GM23338 (cell line): ENCODE measurements at regions not wholly inside any gene's neighbourhood (a gene's known extent, or its start where the extent isn't known, plus 50 kb on each side); places are given as distances from the start of the nearest gene placed in this dataset.

Experiments used
- ATAC-seq: fragments of 200-7000 bp; cut with Tn5 transposase; 3 replicates; pipeline ENCODE4 v1.9.1; 2020
- DNase-seq: peaks from one replicate; pipeline ENCODE4 v3.0.0-alpha.2; 2015; ENCODE audit warnings: low spot score
- H2AFZ ChIP-seq: fragments of 200-600 bp; sonication (generic); 2 replicates; pipeline ENCODE4 v1.8.0; 2016; ENCODE audit warnings: antibody characterized with exemption, mild to moderate bottlenecking, moderate library complexity
- H3F3A ChIP-seq: fragments of 200-600 bp; sonication (generic); replicated peaks from 2 replicates; pipeline ENCODE4 v1.8.0; 2017; ENCODE audit warnings: antibody characterized with exemption, mixed run types, low read depth
- H3K27ac ChIP-seq: fragments of 200-600 bp; sonication (generic); 2 replicates; pipeline ENCODE4 v1.6.1; 2016; ENCODE audit warnings: low read depth
- H3K27me3 ChIP-seq: fragments of 200-600 bp; sonication (generic); 2 replicates; pipeline ENCODE4 v1.8.0; 2016; ENCODE audit warnings: mild to moderate bottlenecking, mixed run types, moderate library complexity; ENCODE audit not compliant: insufficient read depth
- H3K36me3 ChIP-seq: fragments of 200-600 bp; sonication (generic); 2 replicates; pipeline ENCODE4 v1.8.0; 2016; ENCODE audit warnings: mild to moderate bottlenecking; ENCODE audit not compliant: insufficient read depth
- H3K4me1 ChIP-seq: fragments of 200-600 bp; sonication (generic); 2 replicates; pipeline ENCODE4 v1.8.0; 2016; ENCODE audit warnings: mild to moderate bottlenecking, moderate library complexity; ENCODE audit not compliant: insufficient read depth
- H3K4me2 ChIP-seq: fragments of 200-600 bp; sonication (generic); 2 replicates; pipeline ENCODE4 v1.7.1; 2017; ENCODE audit warnings: mixed run types
- H3K4me3 ChIP-seq: fragments of 200-600 bp; sonication (generic); 2 replicates; pipeline ENCODE4 v1.6.1; 2016; ENCODE audit warnings: mixed run types
- H3K79me2 ChIP-seq: fragments of 200-600 bp; sonication (generic); replicated peaks from 2 replicates; pipeline ENCODE4 v1.8.0; 2017; ENCODE audit warnings: mild to moderate bottlenecking; ENCODE audit not compliant: insufficient read depth
- H3K9me2 ChIP-seq: fragments of 200-600 bp; sonication (generic); 2 replicates; pipeline ENCODE4 v1.8.0; 2017; ENCODE audit not compliant: insufficient read depth
- H4K20me1 ChIP-seq: fragments of 200-600 bp; sonication (generic); replicated peaks from 2 replicates; pipeline ENCODE4 v1.8.0; 2017; ENCODE audit warnings: mild to moderate bottlenecking; ENCODE audit not compliant: insufficient read depth
- H3K27ac Mint-ChIP-seq: 2 replicates; pipeline ENCODE4 v1.8.0; 2020; ENCODE audit warnings: inconsistent platforms, mild to moderate bottlenecking, moderate library complexity, mixed read lengths
- H3K27me3 Mint-ChIP-seq: 3 replicates; pipeline ENCODE4 v1.8.0; 2022; ENCODE audit warnings: low read depth, mild to moderate bottlenecking, moderate library complexity, mixed read lengths, inconsistent platforms; ENCODE audit not compliant: insufficient read depth, poor library complexity
- H3K36me3 Mint-ChIP-seq: 3 replicates; pipeline ENCODE4 v1.8.0; 2021; ENCODE audit warnings: low read depth, mild to moderate bottlenecking, inconsistent platforms, moderate library complexity, mixed read lengths
- H3K4me1 Mint-ChIP-seq: 3 replicates; pipeline ENCODE4 v1.8.0; 2020; ENCODE audit warnings: mild to moderate bottlenecking, inconsistent platforms, mixed read lengths
- H3K4me3 Mint-ChIP-seq: 3 replicates; pipeline ENCODE4 v1.8.0; 2021; ENCODE audit warnings: moderate library complexity, mild to moderate bottlenecking, inconsistent platforms, mixed read lengths
- H3K9me3 Mint-ChIP-seq: 3 replicates; pipeline ENCODE4 v1.8.0; 2020; ENCODE audit warnings: moderate library complexity, mild to moderate bottlenecking, inconsistent platforms, mixed read lengths
- EZH2 ChIP-seq: fragments of 200-600 bp; sonication (generic); IDR thresholded peaks from one replicate; pipeline ENCODE4 v1.8.0; 2017; ENCODE audit warnings: antibody characterized with exemption, mild to moderate bottlenecking, low read depth; ENCODE audit not compliant: unreplicated experiment
- EZH2phosphoT487 ChIP-seq: fragments of 200-600 bp; sonication (generic); IDR thresholded peaks from one replicate; pipeline ENCODE4 v1.8.1; 2018; ENCODE audit warnings: antibody characterized with exemption; ENCODE audit not compliant: unreplicated experiment
- JUNB ChIP-seq: IDR thresholded peaks from one replicate; pipeline ENCODE4 v1.6.1; 2016; ENCODE audit warnings: antibody characterized with exemption; ENCODE audit not compliant: unreplicated experiment
- NANOG ChIP-seq: IDR thresholded peaks from 2 replicates; pipeline ENCODE4 v1.6.1; 2016; ENCODE audit warnings: antibody characterized with exemption, borderline replicate concordance
- POLR2AphosphoS5 ChIP-seq: IDR thresholded peaks from 2 replicates; pipeline ENCODE4 v1.6.1; 2016; ENCODE audit warnings: antibody characterized with exemption, low read depth
- STAT1 ChIP-seq: IDR thresholded peaks from one replicate; pipeline ENCODE4 v1.6.1; 2016; ENCODE audit warnings: antibody characterized with exemption; ENCODE audit not compliant: unreplicated experiment
- ZNF114 ChIP-seq: fragments of 250-450 bp; sonication (Bioruptor Pico); IDR thresholded peaks from 2 replicates; pipeline ENCODE4 v1.5.0; 2020; ENCODE audit warnings: mild to moderate bottlenecking, moderate library complexity
- TF ChIP-seq, protein P1 (sequence below): fragments of 250-450 bp; sonication (Bioruptor Pico); IDR thresholded peaks from 2 replicates; pipeline ENCODE4 v1.5.0; 2020; ENCODE audit warnings: mild to moderate bottlenecking, moderate library complexity
- TF ChIP-seq, protein P2 (sequence below), 2 experiments: fragments of 200-600 bp in 1 of 2; sonication (generic) in 1 of 2; conservative IDR thresholded peaks; 2 replicates each; pipeline versions ENCODE4 v1.5.1 to v1.6.1; 2016 to 2017; ENCODE audit warnings: antibody characterized with exemption in 2 of 2, low read depth in 2 of 2, mild to moderate bottlenecking in 2 of 2, moderate library complexity in 1 of 2
- TF ChIP-seq, protein P3 (sequence below): IDR thresholded peaks from one replicate; pipeline ENCODE4 v1.6.1; 2018; ENCODE audit warnings: antibody characterized with exemption; ENCODE audit not compliant: unreplicated experiment

- TF ChIP-seq, protein P1, sequence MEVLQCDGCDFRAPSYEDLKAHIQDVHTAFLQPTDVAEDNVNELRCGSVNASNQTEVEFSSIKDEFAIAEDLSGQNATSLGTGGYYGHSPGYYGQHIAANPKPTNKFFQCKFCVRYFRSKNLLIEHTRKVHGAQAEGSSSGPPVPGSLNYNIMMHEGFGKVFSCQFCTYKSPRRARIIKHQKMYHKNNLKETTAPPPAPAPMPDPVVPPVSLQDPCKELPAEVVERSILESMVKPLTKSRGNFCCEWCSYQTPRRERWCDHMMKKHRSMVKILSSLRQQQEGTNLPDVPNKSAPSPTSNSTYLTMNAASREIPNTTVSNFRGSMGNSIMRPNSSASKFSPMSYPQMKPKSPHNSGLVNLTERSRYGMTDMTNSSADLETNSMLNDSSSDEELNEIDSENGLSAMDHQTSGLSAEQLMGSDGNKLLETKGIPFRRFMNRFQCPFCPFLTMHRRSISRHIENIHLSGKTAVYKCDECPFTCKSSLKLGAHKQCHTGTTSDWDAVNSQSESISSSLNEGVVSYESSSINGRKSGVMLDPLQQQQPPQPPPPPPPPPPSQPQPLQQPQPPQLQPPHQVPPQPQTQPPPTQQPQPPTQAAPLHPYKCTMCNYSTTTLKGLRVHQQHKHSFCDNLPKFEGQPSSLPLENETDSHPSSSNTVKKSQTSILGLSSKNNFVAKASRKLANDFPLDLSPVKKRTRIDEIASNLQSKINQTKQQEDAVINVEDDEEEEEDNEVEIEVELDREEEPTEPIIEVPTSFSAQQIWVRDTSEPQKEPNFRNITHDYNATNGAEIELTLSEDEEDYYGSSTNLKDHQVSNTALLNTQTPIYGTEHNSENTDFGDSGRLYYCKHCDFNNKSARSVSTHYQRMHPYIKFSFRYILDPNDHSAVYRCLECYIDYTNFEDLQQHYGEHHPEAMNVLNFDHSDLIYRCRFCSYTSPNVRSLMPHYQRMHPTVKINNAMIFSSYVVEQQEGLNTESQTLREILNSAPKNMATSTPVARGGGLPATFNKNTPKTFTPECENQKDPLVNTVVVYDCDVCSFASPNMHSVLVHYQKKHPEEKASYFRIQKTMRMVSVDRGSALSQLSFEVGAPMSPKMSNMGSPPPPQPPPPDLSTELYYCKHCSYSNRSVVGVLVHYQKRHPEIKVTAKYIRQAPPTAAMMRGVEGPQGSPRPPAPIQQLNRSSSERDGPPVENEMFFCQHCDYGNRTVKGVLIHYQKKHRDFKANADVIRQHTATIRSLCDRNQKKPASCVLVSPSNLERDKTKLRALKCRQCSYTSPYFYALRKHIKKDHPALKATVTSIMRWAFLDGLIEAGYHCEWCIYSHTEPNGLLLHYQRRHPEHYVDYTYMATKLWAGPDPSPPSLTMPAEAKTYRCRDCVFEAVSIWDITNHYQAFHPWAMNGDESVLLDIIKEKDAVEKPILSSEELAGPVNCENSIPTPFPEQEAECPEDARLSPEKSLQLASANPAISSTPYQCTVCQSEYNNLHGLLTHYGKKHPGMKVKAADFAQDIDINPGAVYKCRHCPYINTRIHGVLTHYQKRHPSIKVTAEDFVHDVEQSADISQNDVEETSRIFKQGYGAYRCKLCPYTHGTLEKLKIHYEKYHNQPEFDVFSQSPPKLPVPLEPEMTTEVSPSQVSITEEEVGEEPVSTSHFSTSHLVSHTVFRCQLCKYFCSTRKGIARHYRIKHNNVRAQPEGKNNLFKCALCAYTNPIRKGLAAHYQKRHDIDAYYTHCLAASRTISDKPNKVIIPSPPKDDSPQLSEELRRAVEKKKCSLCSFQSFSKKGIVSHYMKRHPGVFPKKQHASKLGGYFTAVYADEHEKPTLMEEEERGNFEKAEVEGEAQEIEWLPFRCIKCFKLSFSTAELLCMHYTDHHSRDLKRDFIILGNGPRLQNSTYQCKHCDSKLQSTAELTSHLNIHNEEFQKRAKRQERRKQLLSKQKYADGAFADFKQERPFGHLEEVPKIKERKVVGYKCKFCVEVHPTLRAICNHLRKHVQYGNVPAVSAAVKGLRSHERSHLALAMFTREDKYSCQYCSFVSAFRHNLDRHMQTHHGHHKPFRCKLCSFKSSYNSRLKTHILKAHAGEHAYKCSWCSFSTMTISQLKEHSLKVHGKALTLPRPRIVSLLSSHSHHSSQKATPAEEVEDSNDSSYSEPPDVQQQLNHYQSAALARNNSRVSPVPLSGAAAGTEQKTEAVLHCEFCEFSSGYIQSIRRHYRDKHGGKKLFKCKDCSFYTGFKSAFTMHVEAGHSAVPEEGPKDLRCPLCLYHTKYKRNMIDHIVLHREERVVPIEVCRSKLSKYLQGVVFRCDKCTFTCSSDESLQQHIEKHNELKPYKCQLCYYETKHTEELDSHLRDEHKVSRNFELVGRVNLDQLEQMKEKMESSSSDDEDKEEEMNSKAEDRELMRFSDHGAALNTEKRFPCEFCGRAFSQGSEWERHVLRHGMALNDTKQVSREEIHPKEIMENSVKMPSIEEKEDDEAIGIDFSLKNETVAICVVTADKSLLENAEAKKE (CRISPR knock-in tag) = no peak
- TF ChIP-seq NANOG = no peak
- no peak for TF ChIP-seq EZH2phosphoT487
- TF ChIP-seq, protein P2, sequence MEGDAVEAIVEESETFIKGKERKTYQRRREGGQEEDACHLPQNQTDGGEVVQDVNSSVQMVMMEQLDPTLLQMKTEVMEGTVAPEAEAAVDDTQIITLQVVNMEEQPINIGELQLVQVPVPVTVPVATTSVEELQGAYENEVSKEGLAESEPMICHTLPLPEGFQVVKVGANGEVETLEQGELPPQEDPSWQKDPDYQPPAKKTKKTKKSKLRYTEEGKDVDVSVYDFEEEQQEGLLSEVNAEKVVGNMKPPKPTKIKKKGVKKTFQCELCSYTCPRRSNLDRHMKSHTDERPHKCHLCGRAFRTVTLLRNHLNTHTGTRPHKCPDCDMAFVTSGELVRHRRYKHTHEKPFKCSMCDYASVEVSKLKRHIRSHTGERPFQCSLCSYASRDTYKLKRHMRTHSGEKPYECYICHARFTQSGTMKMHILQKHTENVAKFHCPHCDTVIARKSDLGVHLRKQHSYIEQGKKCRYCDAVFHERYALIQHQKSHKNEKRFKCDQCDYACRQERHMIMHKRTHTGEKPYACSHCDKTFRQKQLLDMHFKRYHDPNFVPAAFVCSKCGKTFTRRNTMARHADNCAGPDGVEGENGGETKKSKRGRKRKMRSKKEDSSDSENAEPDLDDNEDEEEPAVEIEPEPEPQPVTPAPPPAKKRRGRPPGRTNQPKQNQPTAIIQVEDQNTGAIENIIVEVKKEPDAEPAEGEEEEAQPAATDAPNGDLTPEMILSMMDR (conservative IDR thresholded peaks at IDR 0.05; ENCODE audit: low read depth in 2 of 2) = no peak
- TF ChIP-seq ZNF114 (CRISPR knock-in tag) = no peak
- TF ChIP-seq EZH2 = no peak
- no peak for TF ChIP-seq POLR2AphosphoS5
Measured at GRCh38 chr4:46442963-46443362, 53.0 kb upstream of the GABRA2 start (continued).

DNA sequence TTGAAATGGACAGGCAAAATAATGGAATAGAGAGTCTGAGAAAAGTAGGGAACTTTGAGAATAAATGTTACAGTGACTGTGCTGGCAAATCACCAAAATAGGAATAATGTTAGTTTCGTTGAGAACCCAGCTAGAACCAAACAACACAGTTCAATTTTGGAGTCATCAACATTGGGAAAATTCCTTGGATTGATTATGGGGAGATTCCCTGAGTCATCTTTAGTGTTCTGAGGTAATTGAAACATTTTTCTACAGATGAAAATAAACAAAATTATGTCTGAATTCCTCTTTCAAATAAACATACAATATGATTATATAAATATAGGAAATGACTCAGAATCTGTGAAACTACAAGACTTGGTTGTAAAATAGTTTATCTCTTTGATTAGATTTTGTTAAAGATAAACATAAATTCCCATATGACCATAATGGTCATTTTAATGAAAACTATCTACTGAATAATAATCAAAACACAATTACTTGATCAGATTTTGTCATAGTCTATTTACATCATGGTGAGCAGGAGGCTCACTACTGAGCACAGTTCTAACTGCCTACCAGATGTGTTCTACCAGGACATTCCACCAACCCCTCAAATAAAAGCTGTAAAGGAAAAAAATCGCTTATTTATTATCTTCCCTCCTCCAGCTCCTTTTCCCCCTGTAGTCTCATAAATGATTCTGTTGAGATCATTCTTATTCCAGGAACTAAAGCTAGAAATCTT is 51.4 kb upstream of the GABRA2 start:
- no peaks in the 10 kb centered on the region for H3F3A ChIP-seq
- H3K27me3 ChIP-seq = no peaks in the 10 kb centered on the region
- H3K9me2 ChIP-seq = no peaks in the 10 kb centered on the region
- no peak overlapping the region for H3K27ac Mint-ChIP-seq
- ATAC-seq (no peak), DNase-seq (no peak)
- no peaks in the 10 kb centered on the region for H3K4me1 Mint-ChIP-seq
- H3K9me3 Mint-ChIP-seq = peaks cover 69% of the 10 kb centered on the region
- H3K4me3 ChIP-seq = no peak overlapping the region
- no peaks in the 10 kb centered on the region for H4K20me1 ChIP-seq
- H2AFZ ChIP-seq = no peak overlapping the region
- H3K79me2 ChIP-seq = no peaks in the 10 kb centered on the region
- peaks cover 4% of the 10 kb centered on the region; the same call in 1 of the 3 replicates for H3K36me3 Mint-ChIP-seq
- no peaks in the 10 kb centered on the region for H3K4me1 ChIP-seq
- H3K27ac ChIP-seq = no peak overlapping the region
- H3K36me3 ChIP-seq = no peaks in the 10 kb centered on the region
- no peak overlapping the region for H3K4me3 Mint-ChIP-seq
- no peak overlapping the region for H3K4me2 ChIP-seq
- no peaks in the 10 kb centered on the region for H3K27me3 Mint-ChIP-seq
- TF ChIP-seq, protein P2 (conservative IDR thresholded peaks at IDR 0.05; ENCODE audit: low read depth in 2 of 2) = no peak
- TF ChIP-seq, protein P3, sequence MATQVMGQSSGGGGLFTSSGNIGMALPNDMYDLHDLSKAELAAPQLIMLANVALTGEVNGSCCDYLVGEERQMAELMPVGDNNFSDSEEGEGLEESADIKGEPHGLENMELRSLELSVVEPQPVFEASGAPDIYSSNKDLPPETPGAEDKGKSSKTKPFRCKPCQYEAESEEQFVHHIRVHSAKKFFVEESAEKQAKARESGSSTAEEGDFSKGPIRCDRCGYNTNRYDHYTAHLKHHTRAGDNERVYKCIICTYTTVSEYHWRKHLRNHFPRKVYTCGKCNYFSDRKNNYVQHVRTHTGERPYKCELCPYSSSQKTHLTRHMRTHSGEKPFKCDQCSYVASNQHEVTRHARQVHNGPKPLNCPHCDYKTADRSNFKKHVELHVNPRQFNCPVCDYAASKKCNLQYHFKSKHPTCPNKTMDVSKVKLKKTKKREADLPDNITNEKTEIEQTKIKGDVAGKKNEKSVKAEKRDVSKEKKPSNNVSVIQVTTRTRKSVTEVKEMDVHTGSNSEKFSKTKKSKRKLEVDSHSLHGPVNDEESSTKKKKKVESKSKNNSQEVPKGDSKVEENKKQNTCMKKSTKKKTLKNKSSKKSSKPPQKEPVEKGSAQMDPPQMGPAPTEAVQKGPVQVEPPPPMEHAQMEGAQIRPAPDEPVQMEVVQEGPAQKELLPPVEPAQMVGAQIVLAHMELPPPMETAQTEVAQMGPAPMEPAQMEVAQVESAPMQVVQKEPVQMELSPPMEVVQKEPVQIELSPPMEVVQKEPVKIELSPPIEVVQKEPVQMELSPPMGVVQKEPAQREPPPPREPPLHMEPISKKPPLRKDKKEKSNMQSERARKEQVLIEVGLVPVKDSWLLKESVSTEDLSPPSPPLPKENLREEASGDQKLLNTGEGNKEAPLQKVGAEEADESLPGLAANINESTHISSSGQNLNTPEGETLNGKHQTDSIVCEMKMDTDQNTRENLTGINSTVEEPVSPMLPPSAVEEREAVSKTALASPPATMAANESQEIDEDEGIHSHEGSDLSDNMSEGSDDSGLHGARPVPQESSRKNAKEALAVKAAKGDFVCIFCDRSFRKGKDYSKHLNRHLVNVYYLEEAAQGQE = no peak
- no peak for TF ChIP-seq STAT1
- TF ChIP-seq JUNB = no peak
